Neural cell (in vitro differentiated cells): ENCODE measurements at regions not wholly inside any gene's neighbourhood (a gene's known extent, or its start where the extent isn't known, plus 50 kb on each side); places are given as distances from the start of the nearest gene placed in this dataset.

Experiments
- H2AFZ ChIP-seq: fragments of 200-600, 300-800 bp; sonication (generic), shearing (Covaris generic); 2 replicates; pipeline ENCODE4 v1.6.0; 2014; ENCODE audit warnings: low read depth, mild to moderate bottlenecking, antibody characterized with exemption, low read length, moderate library complexity
- H3F3A ChIP-seq: fragments of 200-600 bp; shearing (Covaris generic); 2 replicates; pipeline ENCODE4 v1.6.1; 2016; ENCODE audit warnings: mild to moderate bottlenecking, moderate library complexity, mixed read lengths, antibody characterized with exemption, low read length; ENCODE audit not compliant: insufficient read depth, poor library complexity, severe bottlenecking
- H3K27ac ChIP-seq: fragments of 200-600, 300-800 bp; sonication (generic), shearing (Covaris generic); 2 replicates; pipeline ENCODE4 v1.5.1; 2014; ENCODE audit warnings: mild to moderate bottlenecking, low read length, moderate library complexity
- H3K27me3 ChIP-seq: fragments of 300-800, 200-600 bp; sonication (generic), shearing (Covaris generic); 2 replicates; pipeline ENCODE4 v1.6.0; 2014; ENCODE audit warnings: mild to moderate bottlenecking, low read depth, low read length, moderate library complexity; ENCODE audit not compliant: insufficient read depth
- H3K36me3 ChIP-seq: fragments of 300-800, 200-600 bp; sonication (generic), shearing (Covaris generic); 2 replicates; pipeline ENCODE4 v1.5.1; 2014; ENCODE audit warnings: mild to moderate bottlenecking, antibody characterized with exemption, low read length, moderate library complexity; ENCODE audit not compliant: insufficient read depth
- H3K4me2 ChIP-seq: fragments of 300-800, 200-600 bp; sonication (generic), shearing (Covaris generic); 2 replicates; pipeline ENCODE4 v1.6.0; 2014; ENCODE audit warnings: mild to moderate bottlenecking, low read length
- H3K4me3 ChIP-seq: fragments of 300-800, 200-600 bp; sonication (generic), shearing (Covaris generic); 2 replicates; pipeline ENCODE4 v1.5.1; 2014; ENCODE audit warnings: mild to moderate bottlenecking, low read length, moderate library complexity
- H3K79me2 ChIP-seq: fragments of 200-600 bp; shearing (Covaris generic); replicated peaks from 2 replicates; pipeline ENCODE4 v1.6.0; 2014; ENCODE audit warnings: mild to moderate bottlenecking, low read length, moderate library complexity; ENCODE audit not compliant: insufficient read depth
- H3K9ac ChIP-seq: fragments of 300-800, 200-600 bp; sonication (generic), shearing (Covaris generic); 2 replicates; pipeline ENCODE4 v1.6.1; 2016; ENCODE audit warnings: mild to moderate bottlenecking, low read length, mixed read lengths
- H3K9me2 ChIP-seq: fragments of 200-600 bp; shearing (Covaris generic); 2 replicates; pipeline ENCODE4 v1.6.1; 2016; ENCODE audit warnings: mild to moderate bottlenecking, low read length, mixed read lengths; ENCODE audit not compliant: insufficient read depth
- H3K9me3 ChIP-seq: fragments of 200-600, 300-800 bp; sonication (generic), shearing (Covaris generic); 2 replicates; pipeline ENCODE4 v1.6.1; 2016; ENCODE audit warnings: mild to moderate bottlenecking, mixed run types, low read length, moderate library complexity, mixed read lengths
- H4K20me1 ChIP-seq: fragments of 200-600 bp; shearing (Covaris generic); 2 replicates; pipeline ENCODE4 v1.6.1; 2016; ENCODE audit warnings: mild to moderate bottlenecking, mixed run types; ENCODE audit not compliant: insufficient read depth
- CTCF ChIP-seq: fragments of 450-650 bp; IDR thresholded peaks from 2 replicates; pipeline ENCODE4 v1.5.1; 2014; ENCODE audit warnings: antibody characterized with exemption, mild to moderate bottlenecking, moderate library complexity; ENCODE audit not compliant: poor library complexity, severe bottlenecking
- EP300 ChIP-seq: fragments of 450-650 bp; conservative IDR thresholded peaks from 2 replicates; pipeline ENCODE4 v1.6.1; 2014; ENCODE audit warnings: antibody characterized with exemption, mild to moderate bottlenecking, moderate library complexity; ENCODE audit not compliant: poor library complexity, severe bottlenecking
- EZH2 ChIP-seq: fragments of 200-600, 300-800 bp; shearing (Covaris generic), sonication (generic); IDR thresholded peaks from 2 replicates; pipeline ENCODE4 v1.6.1; 2014; ENCODE audit warnings: antibody characterized with exemption, low read length, borderline replicate concordance, mild to moderate bottlenecking; ENCODE audit not compliant: insufficient read depth, poor library complexity, severe bottlenecking
- MXI1 ChIP-seq: fragments of 450-650 bp; conservative IDR thresholded peaks from 2 replicates; pipeline ENCODE4 v1.6.1; 2014; ENCODE audit warnings: antibody characterized with exemption, mild to moderate bottlenecking; ENCODE audit not compliant: poor library complexity, severe bottlenecking
- POLR2AphosphoS5 ChIP-seq: IDR thresholded peaks from 2 replicates; pipeline ENCODE4 v1.6.1; 2012
- RAD21 ChIP-seq: fragments of 450-650 bp; conservative IDR thresholded peaks from 2 replicates; pipeline ENCODE4 v1.6.1; 2014; ENCODE audit warnings: antibody characterized with exemption, mild to moderate bottlenecking, moderate library complexity
- REST ChIP-seq: IDR thresholded peaks from 2 replicates; pipeline ENCODE4 v1.6.1; 2012; ENCODE audit warnings: borderline replicate concordance
- SMC3 ChIP-seq: fragments of 450-650 bp; conservative IDR thresholded peaks from 2 replicates; pipeline ENCODE4 v1.6.1; 2014; ENCODE audit warnings: antibody characterized with exemption, mild to moderate bottlenecking, moderate library complexity; ENCODE audit not compliant: poor library complexity
- TAF1 ChIP-seq: IDR thresholded peaks from 2 replicates; pipeline ENCODE4 v1.6.1; 2012; ENCODE audit warnings: low read depth

DNA sequence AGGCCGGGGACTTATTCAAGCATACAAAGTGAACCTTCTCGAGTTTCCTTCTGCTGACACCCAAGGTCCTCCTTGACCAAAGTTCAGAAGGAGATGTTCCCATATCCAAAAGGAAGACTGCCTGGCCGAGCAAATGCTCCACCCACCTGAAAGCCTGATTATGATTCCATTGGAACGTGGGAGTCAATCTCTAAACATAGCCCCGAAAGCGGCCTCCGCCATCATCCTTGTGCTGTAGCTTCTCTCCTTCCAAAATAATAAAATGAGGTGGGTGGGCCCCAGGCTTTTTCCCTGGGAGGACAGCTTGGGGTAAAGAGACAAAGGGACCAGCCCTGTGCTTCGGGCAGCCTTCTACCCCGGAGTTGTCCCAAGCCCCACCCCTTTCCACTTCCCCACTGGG, 355.6 kb upstream of the SLC30A5 start:
- no peaks in the 10 kb centered on the region for H3K36me3 ChIP-seq
- H3K27me3 ChIP-seq = no peaks in the 10 kb centered on the region
- H3K79me2 ChIP-seq = no peaks in the 10 kb centered on the region
- no peak overlapping the region for H3K27ac ChIP-seq
- H2AFZ ChIP-seq = no peak overlapping the region
- no peak overlapping the region for H3K4me2 ChIP-seq
- no peak for TF ChIP-seq EZH2
- TF ChIP-seq REST = no peak
- no peak for TF ChIP-seq TAF1
- TF ChIP-seq POLR2AphosphoS5 = no peak
- no peak for TF ChIP-seq MXI1
- TF ChIP-seq SMC3 = no peak
- TF ChIP-seq EP300 = no peak
- no peak for TF ChIP-seq RAD21
- TF ChIP-seq CTCF = no peak
- no peaks in the 10 kb centered on the region for H3F3A ChIP-seq
- H3K9me2 ChIP-seq = no peaks in the 10 kb centered on the region
- H3K4me3 ChIP-seq = no peak overlapping the region
- H4K20me1 ChIP-seq = no peaks in the 10 kb centered on the region
- no peak overlapping the region for H3K9ac ChIP-seq
- H3K9me3 ChIP-seq = no peaks in the 10 kb centered on the region

- Histone ChIP-seq H3F3A (no peaks in the 10 kb centered on the region), H3K9ac (no peak overlapping the region), H3K36me3 (no peaks in the 10 kb centered on the region), H3K4me3 (no peak overlapping the region), H2AFZ (no peak overlapping the region), H3K27me3 (no peaks in the 10 kb centered on the region), H3K9me2 (no peaks in the 10 kb centered on the region), H3K4me2 (no peak overlapping the region), H4K20me1 (no peaks in the 10 kb centered on the region), H3K27ac (no peak overlapping the region), H3K79me2 (no peaks in the 10 kb centered on the region), H3K9me3 (no peaks in the 10 kb centered on the region)
- TF ChIP-seq TAF1 (no peak), CTCF (no peak), MXI1 (no peak), EP300 (no peak), SMC3 (no peak), EZH2 (no peak), POLR2AphosphoS5 (no peak)
These were observed 355.0 kb upstream of the SLC30A5 start for GRCh38 chr5:68738841-68739240.
